Panc1 (cell line): ENCODE measurements at regions not wholly inside any gene's neighbourhood (a gene's known extent, or its start where the extent isn't known, plus 50 kb on each side); places are given as distances from the start of the nearest gene placed in this dataset.

ENCODE experiments used
- ATAC-seq: fragments of 200-7000 bp; cut with Tn5 transposase; 2 replicates; pipeline ENCODE4 v1.9.1; 2020; ENCODE audit warnings: mild to moderate bottlenecking, moderate library complexity
- BruUV-seq: library from RNA; stranded (reverse); fragments of 400-500 nt; replicated peaks from 2 replicates; lab custom pipeline; 2021; lab: Mats Ljungman, UMichigan
- CTCF ChIA-PET: fragments of 300-600 bp; sonication (Branson Sonifier 250); formaldehyde crosslinking; loops from one replicate; lab custom pipeline; 2022; ENCODE audit warnings: antibody characterized with exemption; lab: Charles Lee
- POLR2A ChIA-PET: fragments of 300-600 bp; sonication (Branson Sonifier 250); formaldehyde crosslinking; loops from one replicate; lab custom pipeline; 2022; ENCODE audit warnings: antibody characterized with exemption; lab: Charles Lee
- DNase-seq: peaks from one replicate; pipeline ENCODE4 v3.0.0-alpha.2; 2010; ENCODE audit warnings: low read depth, low spot score
- H3K27ac ChIP-seq: 2 replicates; pipeline ENCODE4 v1.5.1; 2011; ENCODE audit warnings: mild to moderate bottlenecking, low read length, inconsistent platforms
- H3K27me3 ChIP-seq: fragments of 200-500 bp; sonication (Bioruptor generic); 2 replicates; pipeline ENCODE4 v1.6.0; 2014; ENCODE audit warnings: low read length, inconsistent platforms; ENCODE audit not compliant: control insufficient read depth, insufficient read depth
- H3K36me3 ChIP-seq: fragments of 200-500 bp; sonication (Bioruptor generic); 2 replicates; pipeline ENCODE4 v1.5.1; 2014; ENCODE audit warnings: inconsistent platforms, mild to moderate bottlenecking, low read length, moderate library complexity; ENCODE audit not compliant: control insufficient read depth, insufficient read depth
- H3K4me1 ChIP-seq: 2 replicates; pipeline ENCODE4 v1.5.1; 2011; ENCODE audit warnings: inconsistent platforms, mild to moderate bottlenecking, low read length, moderate library complexity; ENCODE audit not compliant: control insufficient read depth, insufficient read depth
- H3K4me3 ChIP-seq, 2 experiments: 2 replicates each; pipeline ENCODE4 v1.5.1; 2011 to 2012; ENCODE audit warnings: low read depth in 2 of 2, low read length in 2 of 2, mild to moderate bottlenecking in 2 of 2, inconsistent platforms in 1 of 2, moderate library complexity in 1 of 2
- H3K9me3 ChIP-seq: fragments of 200-500 bp; sonication (Bioruptor generic); 2 replicates; pipeline ENCODE4 v1.5.1; 2014; ENCODE audit warnings: low read depth, mild to moderate bottlenecking, inconsistent platforms, low read length, moderate library complexity; ENCODE audit not compliant: control insufficient read depth, insufficient read depth
- POLR2AphosphoS5 ChIP-seq: IDR thresholded peaks from 2 replicates; pipeline ENCODE4 v1.6.1; 2012; ENCODE audit warnings: mild to moderate bottlenecking, low read depth, low read length, moderate library complexity
- SIN3A ChIP-seq: IDR thresholded peaks from 2 replicates; pipeline ENCODE4 v1.6.1; 2012; ENCODE audit warnings: low read depth, mild to moderate bottlenecking, low read length, moderate library complexity, borderline replicate concordance; ENCODE audit not compliant: insufficient read depth
- TCF7L2 ChIP-seq: IDR thresholded peaks from 2 replicates; pipeline ENCODE4 v1.6.1; 2011; ENCODE audit warnings: mild to moderate bottlenecking, low read depth, low read length, inconsistent platforms
- in situ Hi-C: cut with HindIII; loops from 2 replicates; pipeline ENCODE4 v1.10.0; 2016; ENCODE audit warnings: low sequenced_read_pairs, low pct_unique_long_range_greater_than_20kb
- intact Hi-C: fragments of 100-400 bp; cut with micrococcal nuclease; formaldehyde crosslinking; loops from one replicate; pipeline ENCODE4 v1.10.0; 2022; ENCODE audit not compliant: unreplicated experiment
- TF ChIP-seq, protein P1 (sequence below), 2 experiments: IDR thresholded peaks; 2 replicates each; pipeline ENCODE4 v1.6.1; 2011 to 2012; ENCODE audit warnings: low read depth in 2 of 2, control low read depth in 1 of 2, low read length in 1 of 2, mild to moderate bottlenecking in 1 of 2, moderate library complexity in 1 of 2; ENCODE audit not compliant: insufficient read depth in 1 of 2
- TF ChIP-seq, protein P2 (sequence below): fragments of 450-650 bp; IDR thresholded peaks from 2 replicates; pipeline ENCODE4 v1.5.1; 2017; ENCODE audit warnings: mild to moderate bottlenecking

DNA sequence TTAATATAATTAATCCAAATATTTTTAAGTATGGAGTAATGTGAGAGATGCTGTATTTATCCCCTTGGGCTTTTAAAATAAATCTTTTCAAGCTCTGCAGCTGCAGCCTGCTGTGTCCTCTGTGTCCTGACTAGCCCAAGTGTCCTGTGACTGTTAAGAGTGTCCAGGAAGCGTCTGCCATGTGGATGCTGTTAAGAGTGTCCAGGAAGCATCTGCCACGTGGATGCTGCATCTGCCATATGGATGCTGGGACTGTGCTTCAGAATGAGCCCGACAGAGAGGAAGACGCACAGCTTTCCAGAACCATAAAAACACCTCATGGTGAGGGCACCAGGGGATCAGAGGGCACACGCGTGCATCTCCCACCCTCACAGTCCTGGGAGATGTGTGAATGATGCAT lies 307.2 kb downstream of the ADGRD1 start:
- Histone ChIP-seq H3K4me3 (no peak overlapping the region), H3K27ac (no peak overlapping the region), H3K9me3 (no peaks in the 10 kb centered on the region), H3K27me3 (no peaks in the 10 kb centered on the region; the same call in 1 of the 2 replicates), H3K4me1 (no peaks in the 10 kb centered on the region), H3K36me3 (no peaks in the 10 kb centered on the region)
- no peak for DNase-seq
- ATAC-seq = no peak
- POLR2A ChIA-PET = no interaction called here
- TF ChIP-seq TCF7L2 = no peak
- TF ChIP-seq, protein P1, sequence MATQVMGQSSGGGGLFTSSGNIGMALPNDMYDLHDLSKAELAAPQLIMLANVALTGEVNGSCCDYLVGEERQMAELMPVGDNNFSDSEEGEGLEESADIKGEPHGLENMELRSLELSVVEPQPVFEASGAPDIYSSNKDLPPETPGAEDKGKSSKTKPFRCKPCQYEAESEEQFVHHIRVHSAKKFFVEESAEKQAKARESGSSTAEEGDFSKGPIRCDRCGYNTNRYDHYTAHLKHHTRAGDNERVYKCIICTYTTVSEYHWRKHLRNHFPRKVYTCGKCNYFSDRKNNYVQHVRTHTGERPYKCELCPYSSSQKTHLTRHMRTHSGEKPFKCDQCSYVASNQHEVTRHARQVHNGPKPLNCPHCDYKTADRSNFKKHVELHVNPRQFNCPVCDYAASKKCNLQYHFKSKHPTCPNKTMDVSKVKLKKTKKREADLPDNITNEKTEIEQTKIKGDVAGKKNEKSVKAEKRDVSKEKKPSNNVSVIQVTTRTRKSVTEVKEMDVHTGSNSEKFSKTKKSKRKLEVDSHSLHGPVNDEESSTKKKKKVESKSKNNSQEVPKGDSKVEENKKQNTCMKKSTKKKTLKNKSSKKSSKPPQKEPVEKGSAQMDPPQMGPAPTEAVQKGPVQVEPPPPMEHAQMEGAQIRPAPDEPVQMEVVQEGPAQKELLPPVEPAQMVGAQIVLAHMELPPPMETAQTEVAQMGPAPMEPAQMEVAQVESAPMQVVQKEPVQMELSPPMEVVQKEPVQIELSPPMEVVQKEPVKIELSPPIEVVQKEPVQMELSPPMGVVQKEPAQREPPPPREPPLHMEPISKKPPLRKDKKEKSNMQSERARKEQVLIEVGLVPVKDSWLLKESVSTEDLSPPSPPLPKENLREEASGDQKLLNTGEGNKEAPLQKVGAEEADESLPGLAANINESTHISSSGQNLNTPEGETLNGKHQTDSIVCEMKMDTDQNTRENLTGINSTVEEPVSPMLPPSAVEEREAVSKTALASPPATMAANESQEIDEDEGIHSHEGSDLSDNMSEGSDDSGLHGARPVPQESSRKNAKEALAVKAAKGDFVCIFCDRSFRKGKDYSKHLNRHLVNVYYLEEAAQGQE (IDR thresholded peaks at IDR 0.05; ENCODE audit: insufficient read depth in 1 of 2, low read depth in 2 of 2, low read length in 1 of 2) = no peak
- no peak for TF ChIP-seq POLR2AphosphoS5
- TF ChIP-seq, protein P2, sequence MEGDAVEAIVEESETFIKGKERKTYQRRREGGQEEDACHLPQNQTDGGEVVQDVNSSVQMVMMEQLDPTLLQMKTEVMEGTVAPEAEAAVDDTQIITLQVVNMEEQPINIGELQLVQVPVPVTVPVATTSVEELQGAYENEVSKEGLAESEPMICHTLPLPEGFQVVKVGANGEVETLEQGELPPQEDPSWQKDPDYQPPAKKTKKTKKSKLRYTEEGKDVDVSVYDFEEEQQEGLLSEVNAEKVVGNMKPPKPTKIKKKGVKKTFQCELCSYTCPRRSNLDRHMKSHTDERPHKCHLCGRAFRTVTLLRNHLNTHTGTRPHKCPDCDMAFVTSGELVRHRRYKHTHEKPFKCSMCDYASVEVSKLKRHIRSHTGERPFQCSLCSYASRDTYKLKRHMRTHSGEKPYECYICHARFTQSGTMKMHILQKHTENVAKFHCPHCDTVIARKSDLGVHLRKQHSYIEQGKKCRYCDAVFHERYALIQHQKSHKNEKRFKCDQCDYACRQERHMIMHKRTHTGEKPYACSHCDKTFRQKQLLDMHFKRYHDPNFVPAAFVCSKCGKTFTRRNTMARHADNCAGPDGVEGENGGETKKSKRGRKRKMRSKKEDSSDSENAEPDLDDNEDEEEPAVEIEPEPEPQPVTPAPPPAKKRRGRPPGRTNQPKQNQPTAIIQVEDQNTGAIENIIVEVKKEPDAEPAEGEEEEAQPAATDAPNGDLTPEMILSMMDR = no peak
- no peak for TF ChIP-seq SIN3A
- no TSS peak for BruUV-seq
- in situ Hi-C loops (no loop called here), intact Hi-C loops (no loop called here)
- CTCF ChIA-PET = no interaction called here

DNA sequence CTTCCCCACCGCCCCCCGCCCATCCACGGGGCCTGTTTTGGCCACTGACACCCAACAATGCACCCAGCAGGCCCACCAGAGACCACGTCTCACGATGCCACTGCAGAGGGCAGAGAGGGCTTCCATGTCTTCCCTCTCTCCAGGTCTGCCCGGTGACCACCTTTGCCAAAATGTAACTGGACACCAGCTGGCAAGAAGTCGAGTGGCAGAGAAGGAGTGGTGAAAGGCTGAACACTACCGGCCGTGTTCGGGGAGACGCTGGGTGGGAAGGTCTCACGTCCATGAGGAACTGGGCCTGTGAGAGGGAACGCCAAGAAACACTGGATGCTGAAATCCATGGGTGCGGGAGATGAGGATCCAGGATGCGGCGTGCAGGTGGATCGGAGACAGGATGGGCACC lies 308.2 kb downstream of the ADGRD1 start:
- intact Hi-C loops = no loop called here
- no peak overlapping the region for H3K27ac ChIP-seq

More for the DNA sequence above, 308.2 kb downstream of the ADGRD1 start:
- DNase-seq = no peak
- BruUV-seq = no TSS peak
- TF ChIP-seq POLR2AphosphoS5 (no peak), SIN3A (no peak), TCF7L2 (no peak)
- TF ChIP-seq, protein P2 = no peak
- TF ChIP-seq, protein P1 (IDR thresholded peaks at IDR 0.05; ENCODE audit: insufficient read depth in 1 of 2, low read depth in 2 of 2, low read length in 1 of 2) = no peak
- ChIA-PET CTCF (no interaction called here), POLR2A (no interaction called here)
- Histone ChIP-seq H3K36me3 (no peaks in the 10 kb centered on the region), H3K4me1 (no peaks in the 10 kb centered on the region), H3K9me3 (no peaks in the 10 kb centered on the region), H3K27me3 (no peaks in the 10 kb centered on the region; the same call in 1 of the 2 replicates), H3K4me3 (no peak overlapping the region)
- in situ Hi-C loops = no loop called here
- ATAC-seq = no peak
